ENCODE measurements at regions not wholly inside any gene's neighbourhood (a gene's known extent, or its start where the extent isn't known, plus 50 kb on each side); places are given as distances from the start of the nearest gene placed in this dataset.

GRCh38 chr12:73599268-73599667, 938.4 kb upstream of the ATXN7L3B start:
- TF ChIP-seq TEAD4 (IDR thresholded peaks at IDR 0.05) (no peak), NFIC (IDR thresholded peaks at IDR 0.05) (no peak), EP300 (IDR thresholded peaks at IDR 0.05; ENCODE audit: borderline replicate concordance) (no peak), TAF1 (IDR thresholded peaks at IDR 0.05; ENCODE audit: low read depth) (no peak), RAD21 (IDR thresholded peaks at IDR 0.05; ENCODE audit: low read depth) (no peak), FOXM1 (IDR thresholded peaks at IDR 0.05; ENCODE audit: borderline replicate concordance, low read depth) (no peak), TCF12 (IDR thresholded peaks at IDR 0.05; ENCODE audit: low read depth) (no peak), YY1 (IDR thresholded peaks at IDR 0.05; ENCODE audit: low read depth) (no peak), USF1 (IDR thresholded peaks at IDR 0.05) (no peak), CREB1 (IDR thresholded peaks at IDR 0.05; ENCODE audit: low read depth) (no peak), MAX (IDR thresholded peaks at IDR 0.05) (no peak), REST (IDR thresholded peaks at IDR 0.05; ENCODE audit: low read depth) (no peak), CEBPB (IDR thresholded peaks at IDR 0.05) (no peak), ZBTB7A (IDR thresholded peaks at IDR 0.05; ENCODE audit: low read depth) (no peak)

- TF ChIP-seq REST (IDR thresholded peaks at IDR 0.05; ENCODE audit: low read depth) (no peak), NFIC (IDR thresholded peaks at IDR 0.05) (no peak), TAF1 (IDR thresholded peaks at IDR 0.05; ENCODE audit: low read depth) (no peak), CREB1 (IDR thresholded peaks at IDR 0.05; ENCODE audit: low read depth) (no peak), EGR1 (IDR thresholded peaks at IDR 0.05) (no peak), CEBPB (IDR thresholded peaks at IDR 0.05) (no peak), USF1 (IDR thresholded peaks at IDR 0.05) (no peak)
Measured at GRCh38 chr12:73612551-73612950, 925.1 kb upstream of the ATXN7L3B start.

GRCh38 chr12:73623421-73623820, 914.2 kb upstream of the ATXN7L3B start:
- TF ChIP-seq FOXM1 (IDR thresholded peaks at IDR 0.05; ENCODE audit: borderline replicate concordance, low read depth) (no peak), CEBPB (IDR thresholded peaks at IDR 0.05) (no peak), EP300 (IDR thresholded peaks at IDR 0.05; ENCODE audit: borderline replicate concordance) (no peak), ZBTB7A (IDR thresholded peaks at IDR 0.05; ENCODE audit: low read depth) (no peak)

- TF ChIP-seq CEBPB (IDR thresholded peaks at IDR 0.05) (no peak), MAX (IDR thresholded peaks at IDR 0.05) (no peak), TCF12 (IDR thresholded peaks at IDR 0.05; ENCODE audit: low read depth) (no peak), CREB1 (IDR thresholded peaks at IDR 0.05; ENCODE audit: low read depth) (no peak), RAD21 (IDR thresholded peaks at IDR 0.05; ENCODE audit: low read depth) (no peak), FOXM1 (IDR thresholded peaks at IDR 0.05; ENCODE audit: borderline replicate concordance, low read depth) (no peak), EGR1 (IDR thresholded peaks at IDR 0.05) (no peak), NFIC (IDR thresholded peaks at IDR 0.05) (no peak), TEAD4 (IDR thresholded peaks at IDR 0.05) (no peak), ZBTB7A (IDR thresholded peaks at IDR 0.05; ENCODE audit: low read depth) (no peak), EP300 (IDR thresholded peaks at IDR 0.05; ENCODE audit: borderline replicate concordance) (no peak), USF1 (IDR thresholded peaks at IDR 0.05) (no peak), YY1 (IDR thresholded peaks at IDR 0.05; ENCODE audit: low read depth) (no peak), TAF1 (IDR thresholded peaks at IDR 0.05; ENCODE audit: low read depth) (no peak)
Measured at GRCh38 chr12:73625226-73625625, 912.4 kb upstream of the ATXN7L3B start.

- no peak for TF ChIP-seq RAD21 (IDR thresholded peaks at IDR 0.05; ENCODE audit: low read depth)
- TF ChIP-seq TEAD4 (IDR thresholded peaks at IDR 0.05) = no peak
- no peak for TF ChIP-seq MAX (IDR thresholded peaks at IDR 0.05)
- TF ChIP-seq TCF12 (IDR thresholded peaks at IDR 0.05; ENCODE audit: low read depth) = no peak
- TF ChIP-seq CREB1 (IDR thresholded peaks at IDR 0.05; ENCODE audit: low read depth) = no peak
- no peak for TF ChIP-seq TAF1 (IDR thresholded peaks at IDR 0.05; ENCODE audit: low read depth)
- TF ChIP-seq EP300 (IDR thresholded peaks at IDR 0.05; ENCODE audit: borderline replicate concordance) = no peak
- no peak for TF ChIP-seq REST (IDR thresholded peaks at IDR 0.05; ENCODE audit: low read depth)
- no peak for TF ChIP-seq EGR1 (IDR thresholded peaks at IDR 0.05)
- TF ChIP-seq CEBPB (IDR thresholded peaks at IDR 0.05) = no peak
- no peak for TF ChIP-seq FOXM1 (IDR thresholded peaks at IDR 0.05; ENCODE audit: borderline replicate concordance, low read depth)
- TF ChIP-seq NFIC (IDR thresholded peaks at IDR 0.05) = no peak
- TF ChIP-seq ZBTB7A (IDR thresholded peaks at IDR 0.05; ENCODE audit: low read depth) = no peak
- no peak for TF ChIP-seq YY1 (IDR thresholded peaks at IDR 0.05; ENCODE audit: low read depth)
- no peak for TF ChIP-seq USF1 (IDR thresholded peaks at IDR 0.05)
Measured at GRCh38 chr12:73629171-73629570, 908.5 kb upstream of the ATXN7L3B start.

Data from Ishikawa (cell line).